HEK293T (cell line): ENCODE measurements at regions not wholly inside any gene's neighbourhood (a gene's known extent, or its start where the extent isn't known, plus 50 kb on each side); places are given as distances from the start of the nearest gene placed in this dataset.

ENCODE experiments used
- CTCF ChIA-PET: fragments of 350-600 bp; formaldehyde crosslinking; extraction: SDS; loops from one replicate; lab custom pipeline; 2021; ENCODE audit warnings: antibody characterized with exemption, inconsistent platforms; lab: Yijun Ruan, JAX
- POLR2A ChIA-PET: fragments of 350-600 bp; formaldehyde crosslinking; extraction: SDS; loops from one replicate; lab custom pipeline; 2020; ENCODE audit warnings: antibody characterized with exemption, inconsistent platforms; lab: Yijun Ruan, JAX
- DNase-seq: peaks from one replicate; pipeline ENCODE4 v3.0.0; 2012; ENCODE audit warnings: mixed read lengths; ENCODE audit errors: extremely low spot score
- ARNT ChIP-seq: fragments of 450-650 bp; IDR thresholded peaks from 2 replicates; pipeline ENCODE4 v1.6.1; 2017; ENCODE audit warnings: mild to moderate bottlenecking
- BHLHE40 ChIP-seq: fragments of 450-650 bp; IDR thresholded peaks from 2 replicates; pipeline ENCODE4 v1.6.1; 2016; ENCODE audit warnings: mild to moderate bottlenecking, moderate library complexity, borderline replicate concordance
- CTBP1 ChIP-seq: fragments of 450-650 bp; IDR thresholded peaks from 2 replicates; pipeline ENCODE4 v1.6.1; 2016; ENCODE audit warnings: borderline replicate concordance
- ELF4 ChIP-seq: fragments of 450-650 bp; IDR thresholded peaks from 2 replicates; pipeline ENCODE4 v1.6.1; 2017; ENCODE audit warnings: antibody characterized with exemption
- FOXA1 ChIP-seq: fragments of 450-650 bp; IDR thresholded peaks from 2 replicates; pipeline ENCODE4 v1.6.1; 2016; ENCODE audit warnings: mild to moderate bottlenecking
- FOXK2 ChIP-seq: fragments of 450-650 bp; IDR thresholded peaks from 2 replicates; pipeline ENCODE4 v1.6.1; 2016; ENCODE audit warnings: mild to moderate bottlenecking
- FOXM1 ChIP-seq: fragments of 450-650 bp; IDR thresholded peaks from 2 replicates; pipeline ENCODE4 v1.6.1; 2017; ENCODE audit warnings: mild to moderate bottlenecking, borderline replicate concordance
- HDGF ChIP-seq: fragments of 450-650 bp; IDR thresholded peaks from 2 replicates; pipeline ENCODE4 v1.6.1; 2017; ENCODE audit warnings: antibody characterized with exemption, borderline replicate concordance
- L3MBTL2 ChIP-seq: fragments of 450-650 bp; conservative IDR thresholded peaks from 2 replicates; pipeline ENCODE4 v1.6.1; 2016; ENCODE audit warnings: mild to moderate bottlenecking
- LEF1 ChIP-seq: fragments of 450-650 bp; IDR thresholded peaks from 2 replicates; pipeline ENCODE4 v1.6.1; 2017; ENCODE audit warnings: mild to moderate bottlenecking, borderline replicate concordance
- NFRKB ChIP-seq: fragments of 450-650 bp; IDR thresholded peaks from 2 replicates; pipeline ENCODE4 v1.6.1; 2016; ENCODE audit warnings: mild to moderate bottlenecking, moderate library complexity
- PKNOX1 ChIP-seq: fragments of 450-650 bp; IDR thresholded peaks from 2 replicates; pipeline ENCODE4 v1.6.1; 2016
- SP1 ChIP-seq: fragments of 450-650 bp; IDR thresholded peaks from 2 replicates; pipeline ENCODE4 v1.6.1; 2017
- SUZ12 ChIP-seq: fragments of 450-650 bp; IDR thresholded peaks from 2 replicates; pipeline ENCODE4 v1.6.1; 2016; ENCODE audit warnings: mild to moderate bottlenecking
- TARDBP ChIP-seq: fragments of 450-650 bp; IDR thresholded peaks from 2 replicates; pipeline ENCODE4 v1.6.1; 2016
- ZNF384 ChIP-seq: fragments of 450-650 bp; IDR thresholded peaks from 2 replicates; pipeline ENCODE4 v1.6.1; 2016

GRCh38 chr18:61123309-61123708, 209.9 kb upstream of the CDH20 start:
- POLR2A ChIA-PET = no interaction called here
- TF ChIP-seq CTBP1 (no peak), ARNT (no peak), PKNOX1 (no peak), LEF1 (no peak), FOXM1 (no peak), L3MBTL2 (no peak), HDGF (no peak), TARDBP (no peak), FOXA1 (no peak), SP1 (no peak), ELF4 (no peak), BHLHE40 (no peak), NFRKB (no peak), ZNF384 (no peak), SUZ12 (no peak), FOXK2 (no peak)
- CTCF ChIA-PET = no interaction called here
- no peak for DNase-seq

- POLR2A ChIA-PET = no interaction called here
- no peak for TF ChIP-seq BHLHE40
- CTCF ChIA-PET = no interaction called here
- DNase-seq = no peak
Measured at GRCh38 chr18:61127714-61128467, 205.3 kb upstream of the CDH20 start.

GRCh38 chr18:61129001-61129400, 204.2 kb upstream of the CDH20 start:
- no peak for TF ChIP-seq BHLHE40
- TF ChIP-seq L3MBTL2 = no peak
- TF ChIP-seq PKNOX1 = no peak
- no peak for TF ChIP-seq LEF1
- no peak for TF ChIP-seq FOXM1
- no peak for TF ChIP-seq TARDBP
- TF ChIP-seq SUZ12 = no peak
- no peak for TF ChIP-seq ELF4
- TF ChIP-seq HDGF = no peak
- TF ChIP-seq NFRKB = no peak
- TF ChIP-seq SP1 = no peak
- no peak for TF ChIP-seq FOXK2
- TF ChIP-seq ZNF384 = no peak
- no peak for TF ChIP-seq ARNT
- no peak for TF ChIP-seq FOXA1
- no peak for TF ChIP-seq CTBP1
- DNase-seq = no peak
- CTCF ChIA-PET = no interaction called here
- POLR2A ChIA-PET = no interaction called here

- TF ChIP-seq FOXK2 (no peak), ELF4 (no peak), BHLHE40 (no peak), SP1 (no peak), PKNOX1 (no peak), ARNT (no peak), CTBP1 (no peak), TARDBP (no peak), ZNF384 (no peak), NFRKB (no peak), FOXA1 (no peak), L3MBTL2 (no peak), LEF1 (no peak), FOXM1 (no peak), HDGF (no peak), SUZ12 (no peak)
- ChIA-PET CTCF (no interaction called here), POLR2A (no interaction called here)
- DNase-seq = no peak
Measured at GRCh38 chr18:61132031-61132430, 201.2 kb upstream of the CDH20 start.

- no peak for TF ChIP-seq HDGF
- no peak for TF ChIP-seq FOXM1
- TF ChIP-seq BHLHE40 = no peak
- no peak for TF ChIP-seq PKNOX1
- no peak for TF ChIP-seq FOXK2
- TF ChIP-seq L3MBTL2 = no peak
- no peak for TF ChIP-seq CTBP1
- TF ChIP-seq SUZ12 = no peak
- no peak for TF ChIP-seq NFRKB
- no peak for TF ChIP-seq ELF4
- POLR2A ChIA-PET = no interaction called here
- CTCF ChIA-PET = no interaction called here
Measured at GRCh38 chr18:61133783-61134182, 199.4 kb upstream of the CDH20 start.

More at GRCh38 chr18:61133783-61134182, 199.4 kb upstream of the CDH20 start:
- DNase-seq = no peak
